DMS 273 treated with DMSO at 0.1 percent for 48 hours (cell line): ENCODE measurements at regions not wholly inside any gene's neighbourhood (a gene's known extent, or its start where the extent isn't known, plus 50 kb on each side); places are given as distances from the start of the nearest gene placed in this dataset.
"Not testable (repeated sequence)": the region's sequence is repeated elsewhere in the genome, so short reads cannot be mapped to it uniquely, and the experiment has no call there.

Experiments used
- DNase-seq: peaks from one replicate; lab custom pipeline; 2025; lab: John Stamatoyannopoulos, UW

DNA sequence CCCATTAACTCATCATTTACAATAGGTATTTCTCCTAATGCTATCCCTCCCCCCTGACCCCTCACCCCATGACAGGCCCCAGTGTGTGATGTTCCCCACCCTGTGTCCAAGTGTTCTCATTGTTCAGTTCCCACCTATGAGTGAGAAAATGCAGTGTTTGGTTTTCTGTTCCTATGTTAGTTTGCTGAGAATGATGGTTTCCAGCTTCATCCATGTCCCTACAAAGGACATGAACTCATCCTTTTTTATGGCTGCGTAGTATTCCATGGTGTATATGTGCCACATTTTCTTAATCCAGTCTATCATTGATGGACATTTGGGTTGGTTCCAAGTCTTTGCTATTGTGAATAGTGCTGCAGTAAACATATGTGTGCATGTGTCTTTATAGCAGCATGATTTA is 378.3 kb downstream of the HLX start:
- not testable (repeated sequence) for DNase-seq

GRCh38 chr1:221262677-221263076 is 383.4 kb downstream of the HLX start:
- DNase-seq = not testable (repeated sequence)

DNA sequence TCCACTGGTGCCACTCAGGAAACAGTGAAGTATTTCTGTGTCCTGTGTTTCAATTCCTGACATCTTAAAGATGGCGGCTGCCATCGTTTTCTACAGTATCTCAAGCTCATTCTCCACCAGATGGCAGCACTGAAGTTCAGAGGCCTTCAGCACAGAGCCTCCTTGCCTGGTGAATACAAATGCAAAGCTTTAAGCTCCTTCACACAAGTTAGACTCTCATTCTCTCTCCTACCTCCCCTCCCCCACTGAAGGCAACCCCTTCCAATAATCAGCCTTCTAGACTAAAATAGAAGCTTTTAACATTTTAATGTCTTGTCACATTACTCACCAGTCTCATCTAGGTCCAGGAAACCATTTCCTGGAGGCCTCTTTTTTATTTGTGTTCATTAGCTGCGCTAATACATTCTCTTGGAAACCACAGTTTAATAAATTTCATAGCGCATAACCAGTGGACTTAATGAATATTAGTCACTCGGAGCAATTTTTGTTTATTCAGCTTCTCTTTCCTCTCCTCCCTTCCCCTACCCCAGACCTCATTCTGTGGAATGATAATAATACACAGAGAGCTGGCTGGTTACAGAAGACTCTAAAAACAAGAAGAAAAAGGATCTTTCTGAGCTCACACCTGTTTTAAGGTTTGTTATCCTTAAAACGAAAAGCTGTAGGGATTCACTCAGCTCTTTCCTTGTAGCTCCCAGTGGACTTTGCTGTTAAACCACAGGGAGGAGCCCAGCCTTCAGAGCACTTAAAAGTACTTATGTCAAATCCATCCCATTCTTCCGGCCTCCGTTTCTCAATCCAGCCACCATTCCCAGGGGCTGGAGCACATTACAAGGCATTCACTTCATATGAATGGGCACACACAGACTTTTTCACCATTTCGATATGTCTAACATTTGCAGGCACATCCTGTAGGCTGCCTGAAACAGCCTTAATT is 384.9 kb downstream of the HLX start:
- peak; percentile 77 for DNase-seq

GRCh38 chr1:221264848-221265247 is 385.6 kb downstream of the HLX start:
- no peak for DNase-seq

- no peak for DNase-seq
Observed at GRCh38 chr1:221268295-221268694, 389.1 kb downstream of the HLX start.

DNA sequence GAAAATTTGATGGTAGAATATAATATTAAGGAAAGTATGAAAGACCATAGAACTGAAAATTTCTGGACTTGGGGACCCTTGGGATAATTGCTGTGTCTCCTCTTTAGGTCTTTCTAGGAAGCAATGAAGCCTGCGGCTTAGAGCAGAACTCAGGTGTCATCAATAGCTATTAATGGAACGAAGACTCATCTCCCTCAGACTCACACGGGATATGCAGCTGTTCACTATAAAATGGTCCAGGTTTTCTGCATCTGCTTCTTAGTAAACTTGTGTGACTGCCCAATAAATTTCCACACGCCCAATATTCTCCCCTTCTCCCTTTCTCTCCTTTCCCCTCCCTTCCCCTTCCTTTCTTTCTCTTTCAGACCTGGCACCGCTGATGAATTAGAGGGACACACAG is 392.5 kb downstream of the HLX start:
- DNase-seq = no peak

- DNase-seq = no peak
Observed at GRCh38 chr1:221272940-221273339, 393.7 kb downstream of the HLX start.

GRCh38 chr1:221274373-221274772 is 395.1 kb downstream of the HLX start:
- DNase-seq = peak; percentile 97

GRCh38 chr1:221276896-221277409 is 397.7 kb downstream of the HLX start:
- no peak for DNase-seq

DNA sequence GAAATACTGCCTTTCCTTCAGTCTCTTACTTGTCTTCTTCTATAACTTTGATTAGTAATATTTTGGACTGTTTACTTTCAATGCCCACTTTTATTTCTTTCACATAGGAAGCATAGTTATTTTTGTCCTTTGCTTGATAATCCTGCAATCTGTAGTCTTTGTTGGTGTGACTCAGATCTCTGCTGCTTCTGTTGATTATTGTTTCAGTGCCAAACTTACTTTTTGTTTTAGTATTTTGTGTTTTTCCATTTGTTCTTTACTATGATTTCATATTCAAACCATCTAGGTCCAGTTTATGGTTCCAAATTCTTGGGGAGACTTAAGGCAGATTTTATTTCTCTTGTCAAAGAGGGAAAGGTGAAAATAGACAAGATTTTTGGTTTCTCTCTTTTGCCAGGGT is 399.9 kb downstream of the HLX start:
- DNase-seq = no peak

DNA sequence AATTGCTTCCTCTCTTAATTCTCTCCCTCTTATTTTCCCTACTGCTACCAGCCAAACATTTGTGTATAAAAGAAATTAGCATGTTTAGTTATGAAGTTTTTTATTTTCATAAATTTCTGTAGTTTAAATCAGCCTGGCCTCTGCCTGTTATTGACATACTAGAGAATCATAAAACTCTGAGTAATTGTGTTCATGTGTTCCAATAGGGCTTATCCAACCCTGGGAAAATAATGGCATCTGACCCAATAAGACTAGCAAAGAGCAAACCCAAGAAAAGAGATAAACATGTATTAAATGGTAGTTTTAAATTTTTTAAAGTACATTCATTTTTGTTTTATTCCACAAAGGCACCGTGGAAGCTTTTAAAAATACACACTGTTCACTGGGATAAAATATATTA is 404.3 kb downstream of the HLX start:
- no peak for DNase-seq

GRCh38 chr1:221284028-221284427 is 404.8 kb downstream of the HLX start:
- peak; percentile 18 for DNase-seq

- not testable (repeated sequence) for DNase-seq
Observed at GRCh38 chr1:221284991-221285390, 405.7 kb downstream of the HLX start.

GRCh38 chr1:221285458-221286210 is 406.4 kb downstream of the HLX start:
- DNase-seq = not testable (repeated sequence)

GRCh38 chr1:221286399-221286798 is 407.2 kb downstream of the HLX start:
- DNase-seq = no peak

DNA sequence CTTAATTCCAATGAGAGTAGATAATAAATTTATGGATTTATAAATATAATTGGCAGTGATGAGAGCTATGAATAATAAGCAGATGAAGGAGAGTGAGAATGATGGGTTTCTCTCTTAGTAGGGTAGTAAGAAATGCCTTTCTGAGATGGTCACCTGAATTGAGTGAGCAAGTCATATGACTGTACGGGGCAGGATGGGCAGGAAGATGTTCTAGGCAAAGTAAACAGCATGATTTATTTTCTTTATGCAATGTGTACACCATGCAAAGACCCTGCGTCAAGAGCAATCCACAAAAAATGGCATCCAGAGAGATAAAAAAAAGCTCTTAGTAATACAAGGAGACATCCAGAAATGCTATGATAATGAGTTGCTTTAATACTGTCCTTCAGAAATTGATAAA is 409.9 kb downstream of the HLX start:
- no peak for DNase-seq

- no peak for DNase-seq
Observed at GRCh38 chr1:221290669-221291068, 411.4 kb downstream of the HLX start.

DNA sequence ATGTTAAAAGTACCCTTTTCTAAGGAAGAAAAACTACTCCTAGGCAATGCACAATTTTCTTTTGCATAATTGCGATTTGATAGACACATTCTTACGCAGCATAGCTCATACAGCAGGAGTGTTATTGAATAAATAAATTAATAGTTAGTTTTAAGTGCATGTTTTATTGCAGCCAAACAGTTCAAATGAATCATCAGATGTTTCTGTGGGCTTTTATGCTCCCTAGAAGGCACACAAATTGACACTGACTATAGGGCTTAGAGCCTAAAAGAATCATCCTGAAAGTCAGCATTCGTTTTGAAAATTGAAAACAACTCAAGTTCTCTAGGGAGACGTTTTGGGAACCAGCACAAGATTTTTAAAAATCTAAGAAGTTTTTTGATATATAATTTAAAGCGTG is 411.9 kb downstream of the HLX start:
- no peak for DNase-seq

- no peak for DNase-seq
Observed at GRCh38 chr1:221292652-221293051, 413.4 kb downstream of the HLX start.

GRCh38 chr1:221294242-221294641 is 415.0 kb downstream of the HLX start:
- DNase-seq = no peak

DNA sequence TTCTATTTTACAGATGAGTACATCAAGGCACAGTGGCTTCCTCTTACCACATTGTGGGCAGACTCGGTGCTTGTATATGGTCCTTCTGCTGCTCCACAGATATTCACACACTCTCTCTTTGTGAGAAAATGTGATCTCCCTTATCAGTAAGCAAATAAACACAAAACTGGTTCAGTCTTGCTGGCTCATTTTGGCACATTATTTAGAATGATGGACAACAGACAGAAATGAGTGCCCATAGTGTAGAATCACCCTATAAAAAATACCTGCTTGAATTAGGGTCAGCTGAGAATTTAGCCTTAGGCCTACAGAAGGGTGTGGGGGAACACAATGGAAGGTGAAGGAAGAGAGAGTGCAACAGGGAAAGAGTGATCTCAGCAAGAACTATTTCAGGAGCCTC is 423.1 kb downstream of the HLX start:
- no peak for DNase-seq

DNA sequence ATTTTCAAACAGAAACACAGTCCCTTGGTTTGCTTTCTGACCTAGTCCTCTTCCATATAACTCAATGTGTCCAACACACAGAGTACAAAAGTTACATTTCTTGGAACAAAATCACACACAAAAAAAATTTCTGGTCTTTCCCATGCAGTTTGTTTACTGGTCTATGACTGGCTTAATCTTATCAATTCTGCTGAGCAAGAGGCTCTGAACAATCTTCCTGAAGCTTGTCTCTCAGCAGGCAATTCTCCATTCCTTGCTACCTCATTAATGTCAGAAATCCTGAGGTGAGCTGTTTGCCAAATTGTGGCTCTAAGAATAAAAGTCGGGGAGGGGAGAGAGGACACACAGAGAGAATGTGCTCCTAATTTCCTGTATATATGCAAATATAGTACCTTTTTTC is 423.6 kb downstream of the HLX start:
- no peak for DNase-seq

- no peak for DNase-seq
Observed at GRCh38 chr1:221303623-221304022, 424.4 kb downstream of the HLX start.
